ENCODE measurements at regions not wholly inside any gene's neighbourhood (a gene's known extent, or its start where the extent isn't known, plus 50 kb on each side); places are given as distances from the start of the nearest gene placed in this dataset.

GRCh38 chr2:221360742-221361141, 211.4 kb downstream of the EPHA4 start:
- Histone ChIP-seq H2AFZ (ENCODE audit: low read length) (no peak overlapping the region), H3K56ac (ENCODE audit: insufficient read length, low read depth, low read length) (no peak overlapping the region), H4K5ac (ENCODE audit: insufficient read length, low read depth, low read length) (no peak overlapping the region), H3K23ac (ENCODE audit: insufficient read length, low read depth, low read length) (no peak overlapping the region), H3K23me2 (ENCODE audit: insufficient read length, low read depth, low read length, poor library complexity, severe bottlenecking) (no peaks in the 10 kb centered on the region), H3K9me3 (ENCODE audit: control insufficient read depth, low read depth, low read length) (no peaks in the 10 kb centered on the region), H3K18ac (ENCODE audit: insufficient read length, low read depth, low read length) (no peak overlapping the region), H4K20me1 (ENCODE audit: control insufficient read depth, insufficient read depth, insufficient read length) (no peaks in the 10 kb centered on the region), H3K79me2 (ENCODE audit: insufficient read depth, low read length) (no peaks in the 10 kb centered on the region), H2BK5ac (ENCODE audit: insufficient read length, low read length) (no peak overlapping the region), H3K4ac (ENCODE audit: low read depth, low read length) (no peak overlapping the region), H3K27me3 (ENCODE audit: insufficient read depth, low read length) (no peaks in the 10 kb centered on the region), H2BK120ac (ENCODE audit: low read depth, low read length, poor library complexity, severe bottlenecking) (no peak overlapping the region), H3K27ac (ENCODE audit: insufficient read length, low read depth, low read length) (no peak overlapping the region), H2BK12ac (ENCODE audit: insufficient read length, low read depth, low read length) (no peak overlapping the region), H3T11ph (ENCODE audit: low read length) (no peak overlapping the region), H2BK20ac (ENCODE audit: low read depth, low read length, poor library complexity, severe bottlenecking) (no peak overlapping the region), H4K91ac (ENCODE audit: insufficient read length, low read depth, low read length) (no peak overlapping the region), H3K14ac (ENCODE audit: insufficient read depth, low read length) (no peak overlapping the region), H2BK15ac (ENCODE audit: low read depth, low read length) (no peak overlapping the region), H4K8ac (replicated peaks; ENCODE audit: insufficient read length, low read depth, low read length) (no peak overlapping the region), H3K79me1 (ENCODE audit: insufficient read depth, low read depth, low read length, poor library complexity, severe bottlenecking) (no peaks in the 10 kb centered on the region), H3K4me2 (ENCODE audit: insufficient read depth, insufficient read length, low read length) (no peak overlapping the region), H3K4me1 (ENCODE audit: insufficient read depth, low read length) (peaks cover 7% of the 10 kb centered on the region), H2AK5ac (ENCODE audit: insufficient read length, low read length) (no peak overlapping the region), H3K9ac (ENCODE audit: extremely low read depth, insufficient read length, low read length) (no peak overlapping the region)
- H3K36me3 Mint-ChIP-seq (ENCODE audit: insufficient read depth in 1 of 3, low read depth in 3 of 3): no peaks in the 10 kb centered on the region; a peak in 1 of 7 replicates
- no peak for DNase-seq
- H3K27ac Mint-ChIP-seq: no peak overlapping the region; a peak in 1 of 7 replicates
- no CpG with 5 or more reads among the region's 6 CpGs for whole genome bisulfite sequencing (ENCODE audit: extremely low coverage, insufficient read length, low lambda C conversion rate)
- TF ChIP-seq, protein P1, sequence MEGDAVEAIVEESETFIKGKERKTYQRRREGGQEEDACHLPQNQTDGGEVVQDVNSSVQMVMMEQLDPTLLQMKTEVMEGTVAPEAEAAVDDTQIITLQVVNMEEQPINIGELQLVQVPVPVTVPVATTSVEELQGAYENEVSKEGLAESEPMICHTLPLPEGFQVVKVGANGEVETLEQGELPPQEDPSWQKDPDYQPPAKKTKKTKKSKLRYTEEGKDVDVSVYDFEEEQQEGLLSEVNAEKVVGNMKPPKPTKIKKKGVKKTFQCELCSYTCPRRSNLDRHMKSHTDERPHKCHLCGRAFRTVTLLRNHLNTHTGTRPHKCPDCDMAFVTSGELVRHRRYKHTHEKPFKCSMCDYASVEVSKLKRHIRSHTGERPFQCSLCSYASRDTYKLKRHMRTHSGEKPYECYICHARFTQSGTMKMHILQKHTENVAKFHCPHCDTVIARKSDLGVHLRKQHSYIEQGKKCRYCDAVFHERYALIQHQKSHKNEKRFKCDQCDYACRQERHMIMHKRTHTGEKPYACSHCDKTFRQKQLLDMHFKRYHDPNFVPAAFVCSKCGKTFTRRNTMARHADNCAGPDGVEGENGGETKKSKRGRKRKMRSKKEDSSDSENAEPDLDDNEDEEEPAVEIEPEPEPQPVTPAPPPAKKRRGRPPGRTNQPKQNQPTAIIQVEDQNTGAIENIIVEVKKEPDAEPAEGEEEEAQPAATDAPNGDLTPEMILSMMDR (conservative IDR thresholded peaks at IDR 0.05): no peak
- H3K4me1 Mint-ChIP-seq: peaks cover 11 to 14% of the 10 kb centered on the region in 2 experiments
- no peaks in the 10 kb centered on the region for H3K9me3 Mint-ChIP-seq
- no peak overlapping the region for H3K4me3 Mint-ChIP-seq
- H3K27me3 Mint-ChIP-seq (ENCODE audit: low read depth): no peaks in the 10 kb centered on the region
